ENCODE measurements at regions not wholly inside any gene's neighbourhood (a gene's known extent, or its start where the extent isn't known, plus 50 kb on each side); places are given as distances from the start of the nearest gene placed in this dataset.

DNA sequence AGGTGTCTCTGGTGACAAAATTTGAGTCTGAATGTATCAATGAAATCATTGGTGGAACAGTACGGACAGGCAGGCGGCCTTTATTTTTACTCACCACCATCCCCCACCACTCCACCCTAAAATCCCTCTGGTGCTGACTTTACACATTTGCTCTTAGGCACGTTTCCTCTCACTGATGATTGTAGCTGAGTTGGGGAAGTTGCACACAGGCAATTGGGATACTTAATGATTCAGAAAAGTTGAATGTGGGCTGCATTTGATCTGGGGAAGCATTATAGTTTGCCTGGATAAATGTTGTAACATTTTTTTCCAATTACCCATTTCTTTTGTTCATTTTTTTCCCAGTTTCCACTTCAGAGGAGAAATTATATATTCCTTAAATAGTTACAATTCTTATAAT is 658.4 kb downstream of the TLR4 start:
- Histone ChIP-seq H3K27ac (ENCODE audit: low read length) (no peak overlapping the region), H3K9me3 (ENCODE audit: control insufficient read depth, insufficient read depth, low read depth, low read length) (no peaks in the 10 kb centered on the region), H3K27me3 (ENCODE audit: control insufficient read depth, insufficient read depth, low read length) (no peaks in the 10 kb centered on the region), H3K4me3 (ENCODE audit: low read depth in 2 of 2, low read length in 2 of 2) (no peak overlapping the region), H3K36me3 (ENCODE audit: control insufficient read depth, insufficient read depth, low read length) (no peaks in the 10 kb centered on the region), H3K4me1 (ENCODE audit: control insufficient read depth, insufficient read depth, low read length) (no peaks in the 10 kb centered on the region)
- TF ChIP-seq, protein P1, sequence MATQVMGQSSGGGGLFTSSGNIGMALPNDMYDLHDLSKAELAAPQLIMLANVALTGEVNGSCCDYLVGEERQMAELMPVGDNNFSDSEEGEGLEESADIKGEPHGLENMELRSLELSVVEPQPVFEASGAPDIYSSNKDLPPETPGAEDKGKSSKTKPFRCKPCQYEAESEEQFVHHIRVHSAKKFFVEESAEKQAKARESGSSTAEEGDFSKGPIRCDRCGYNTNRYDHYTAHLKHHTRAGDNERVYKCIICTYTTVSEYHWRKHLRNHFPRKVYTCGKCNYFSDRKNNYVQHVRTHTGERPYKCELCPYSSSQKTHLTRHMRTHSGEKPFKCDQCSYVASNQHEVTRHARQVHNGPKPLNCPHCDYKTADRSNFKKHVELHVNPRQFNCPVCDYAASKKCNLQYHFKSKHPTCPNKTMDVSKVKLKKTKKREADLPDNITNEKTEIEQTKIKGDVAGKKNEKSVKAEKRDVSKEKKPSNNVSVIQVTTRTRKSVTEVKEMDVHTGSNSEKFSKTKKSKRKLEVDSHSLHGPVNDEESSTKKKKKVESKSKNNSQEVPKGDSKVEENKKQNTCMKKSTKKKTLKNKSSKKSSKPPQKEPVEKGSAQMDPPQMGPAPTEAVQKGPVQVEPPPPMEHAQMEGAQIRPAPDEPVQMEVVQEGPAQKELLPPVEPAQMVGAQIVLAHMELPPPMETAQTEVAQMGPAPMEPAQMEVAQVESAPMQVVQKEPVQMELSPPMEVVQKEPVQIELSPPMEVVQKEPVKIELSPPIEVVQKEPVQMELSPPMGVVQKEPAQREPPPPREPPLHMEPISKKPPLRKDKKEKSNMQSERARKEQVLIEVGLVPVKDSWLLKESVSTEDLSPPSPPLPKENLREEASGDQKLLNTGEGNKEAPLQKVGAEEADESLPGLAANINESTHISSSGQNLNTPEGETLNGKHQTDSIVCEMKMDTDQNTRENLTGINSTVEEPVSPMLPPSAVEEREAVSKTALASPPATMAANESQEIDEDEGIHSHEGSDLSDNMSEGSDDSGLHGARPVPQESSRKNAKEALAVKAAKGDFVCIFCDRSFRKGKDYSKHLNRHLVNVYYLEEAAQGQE (IDR thresholded peaks at IDR 0.05; ENCODE audit: insufficient read depth in 1 of 2, low read depth in 2 of 2, low read length in 1 of 2): no peak
- TF ChIP-seq TCF7L2 (IDR thresholded peaks at IDR 0.05; ENCODE audit: low read depth, low read length): no peak
- no TSS peak for BruUV-seq (replicated peaks)
- CTCF ChIA-PET: no interaction called here
- POLR2A ChIA-PET: no interaction called here
- in situ Hi-C loops (cut with HindIII; ENCODE audit: low pct_unique_long_range_greater_than_20kb, low sequenced_read_pairs): no loop called here
- intact Hi-C loops (cut with micrococcal nuclease; ENCODE audit: unreplicated experiment): no loop called here
- ATAC-seq (no peak), DNase-seq (ENCODE audit: low read depth, low spot score) (no peak)

DNA sequence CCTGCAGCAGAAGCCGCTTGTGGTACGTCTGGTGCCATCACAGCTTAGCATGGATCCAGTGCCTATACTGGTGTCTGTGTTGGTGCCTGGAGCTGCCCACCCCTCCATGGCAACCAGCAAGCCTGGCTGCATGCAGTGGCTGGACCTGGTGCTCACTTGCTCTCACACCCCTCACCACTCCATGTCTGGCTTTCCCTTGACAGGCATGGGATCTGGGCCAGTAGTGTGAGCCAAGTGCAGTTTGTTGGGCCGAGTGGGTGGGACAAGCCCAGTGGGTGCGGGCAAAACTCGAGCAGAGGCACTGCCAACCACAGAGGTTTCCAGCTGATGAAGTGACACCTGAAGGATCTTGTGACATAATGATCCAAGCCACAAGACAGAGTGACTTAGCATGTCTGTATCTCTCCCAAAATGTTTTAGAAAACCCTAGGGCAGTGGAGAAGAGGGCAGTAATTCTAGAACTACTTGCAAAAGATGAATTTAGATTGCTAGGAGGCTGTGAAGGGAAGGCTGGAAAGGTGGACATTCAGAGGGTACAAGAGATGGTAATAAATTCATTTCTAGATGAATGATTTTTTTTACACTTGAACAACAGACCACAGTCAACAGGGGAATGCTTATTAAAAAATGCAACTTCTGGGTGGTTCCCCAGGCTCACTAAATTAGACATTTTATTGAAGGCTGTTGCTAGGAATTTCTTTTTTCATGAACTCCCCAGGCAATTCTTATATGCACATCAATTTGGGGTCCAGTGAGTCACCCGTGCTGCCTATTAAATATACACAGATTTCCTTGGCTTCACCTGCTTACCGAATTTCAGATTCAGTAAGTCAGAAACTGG is 660.3 kb downstream of the TLR4 start:
- no peak overlapping the region for H3K4me3 ChIP-seq (ENCODE audit: low read depth in 2 of 2, low read length in 2 of 2)
- ChIA-PET POLR2A (no interaction called here), CTCF (no interaction called here)
- H3K9me3 ChIP-seq (ENCODE audit: control insufficient read depth, insufficient read depth, low read depth, low read length): no peaks in the 10 kb centered on the region
- no peaks in the 10 kb centered on the region for H3K4me1 ChIP-seq (ENCODE audit: control insufficient read depth, insufficient read depth, low read length)
- no peaks in the 10 kb centered on the region for H3K27me3 ChIP-seq (ENCODE audit: control insufficient read depth, insufficient read depth, low read length)
- ATAC-seq: no peak
- TF ChIP-seq, protein P1 (IDR thresholded peaks at IDR 0.05; ENCODE audit: insufficient read depth in 1 of 2, low read depth in 2 of 2, low read length in 1 of 2): no peak
- TF ChIP-seq SIN3A (IDR thresholded peaks at IDR 0.05; ENCODE audit: borderline replicate concordance, insufficient read depth, low read depth, low read length) (no peak), TCF7L2 (IDR thresholded peaks at IDR 0.05; ENCODE audit: low read depth, low read length) (no peak), POLR2AphosphoS5 (IDR thresholded peaks at IDR 0.05; ENCODE audit: low read depth, low read length) (no peak)
- TF ChIP-seq, protein P2, sequence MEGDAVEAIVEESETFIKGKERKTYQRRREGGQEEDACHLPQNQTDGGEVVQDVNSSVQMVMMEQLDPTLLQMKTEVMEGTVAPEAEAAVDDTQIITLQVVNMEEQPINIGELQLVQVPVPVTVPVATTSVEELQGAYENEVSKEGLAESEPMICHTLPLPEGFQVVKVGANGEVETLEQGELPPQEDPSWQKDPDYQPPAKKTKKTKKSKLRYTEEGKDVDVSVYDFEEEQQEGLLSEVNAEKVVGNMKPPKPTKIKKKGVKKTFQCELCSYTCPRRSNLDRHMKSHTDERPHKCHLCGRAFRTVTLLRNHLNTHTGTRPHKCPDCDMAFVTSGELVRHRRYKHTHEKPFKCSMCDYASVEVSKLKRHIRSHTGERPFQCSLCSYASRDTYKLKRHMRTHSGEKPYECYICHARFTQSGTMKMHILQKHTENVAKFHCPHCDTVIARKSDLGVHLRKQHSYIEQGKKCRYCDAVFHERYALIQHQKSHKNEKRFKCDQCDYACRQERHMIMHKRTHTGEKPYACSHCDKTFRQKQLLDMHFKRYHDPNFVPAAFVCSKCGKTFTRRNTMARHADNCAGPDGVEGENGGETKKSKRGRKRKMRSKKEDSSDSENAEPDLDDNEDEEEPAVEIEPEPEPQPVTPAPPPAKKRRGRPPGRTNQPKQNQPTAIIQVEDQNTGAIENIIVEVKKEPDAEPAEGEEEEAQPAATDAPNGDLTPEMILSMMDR (IDR thresholded peaks at IDR 0.05): no peak
- in situ Hi-C loops (cut with HindIII; ENCODE audit: low pct_unique_long_range_greater_than_20kb, low sequenced_read_pairs): no loop called here
- intact Hi-C loops (cut with micrococcal nuclease; ENCODE audit: unreplicated experiment): no loop called here
- H3K27ac ChIP-seq (ENCODE audit: low read length): no peak overlapping the region
- no peak for DNase-seq (ENCODE audit: low read depth, low spot score)
- H3K36me3 ChIP-seq (ENCODE audit: control insufficient read depth, insufficient read depth, low read length): no peaks in the 10 kb centered on the region
- BruUV-seq (replicated peaks): no TSS peak

All from Panc1 (cell line).